ENCODE measurements at regions not wholly inside any gene's neighbourhood (a gene's known extent, or its start where the extent isn't known, plus 50 kb on each side); places are given as distances from the start of the nearest gene placed in this dataset.
A peak's percentile ranks its signal among the peaks of the same experiment; 100 is the strongest.

DNA sequence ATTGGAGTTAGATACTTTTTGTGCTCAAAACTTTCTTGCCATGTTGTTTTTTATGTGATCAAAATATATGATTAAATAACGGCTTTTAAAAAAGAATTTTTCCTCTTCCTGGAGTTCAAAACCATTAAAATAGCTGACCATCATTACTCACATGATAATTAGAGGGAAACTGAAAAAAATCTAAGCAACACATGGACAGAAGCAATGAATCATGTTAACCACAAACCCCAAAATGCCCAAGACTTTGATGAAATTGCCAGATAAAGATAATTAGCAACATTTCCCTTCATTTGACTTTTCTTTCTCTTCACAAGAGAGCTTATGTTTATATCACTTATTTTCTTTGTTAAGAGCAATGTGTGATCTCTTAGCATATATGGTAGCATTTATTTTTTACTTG, 1294.2 kb downstream of the EFNA5 start:
- dilution Hi-C loops (cut with HindIII; ENCODE audit: low sequenced_read_pairs, unreplicated experiment): no loop called here
- POLR2A ChIA-PET (ENCODE audit: unreplicated experiment): no interaction called here

More for the DNA sequence above, 1294.2 kb downstream of the EFNA5 start:
- Histone ChIP-seq H3K9me3 (ENCODE audit: control insufficient read depth, insufficient read depth, low read length) (no peaks in the 10 kb centered on the region), H3K9me1 (ENCODE audit: insufficient read depth, low read length) (no peaks in the 10 kb centered on the region), H3K9ac (ENCODE audit: low read depth, low read length) (no peak overlapping the region), H3K79me1 (ENCODE audit: low read depth in 1 of 2, low read length in 2 of 2) (no peaks in the 10 kb centered on the region), H3K14ac (replicated peaks; ENCODE audit: low read depth, low read length) (no peak overlapping the region), H4K20me1 (ENCODE audit: insufficient read depth, low read length) (no peaks in the 10 kb centered on the region), H2AK9ac (replicated peaks; ENCODE audit: low read depth, low read length, poor library complexity) (no peak overlapping the region), H2BK15ac (ENCODE audit: low read depth, low read length) (no peak overlapping the region), H3K4me2 (ENCODE audit: low read depth, low read length) (no peak overlapping the region), H3K4ac (ENCODE audit: low read depth, low read length) (no peak overlapping the region), H4K8ac (ENCODE audit: low read depth in 2 of 2, low read length in 2 of 2) (no peak overlapping the region), H3K36me3 (ENCODE audit: control insufficient read depth, insufficient read depth, low read length) (no peaks in the 10 kb centered on the region), H3K56ac (ENCODE audit: extremely low read depth, insufficient read depth, low read length) (no peak overlapping the region), H3K18ac (ENCODE audit: low read depth, low read length) (no peak overlapping the region), H2BK5ac (ENCODE audit: low read depth, low read length, poor library complexity, severe bottlenecking) (no peak overlapping the region), H2AK5ac (ENCODE audit: low read depth, low read length) (no peak overlapping the region), H2AFZ (replicated peaks; ENCODE audit: low read length, poor library complexity) (no peak overlapping the region), H2BK20ac (ENCODE audit: low read depth, low read length) (no peak overlapping the region), H4K5ac (ENCODE audit: low read depth, low read length) (no peak overlapping the region), H3K27me3 (ENCODE audit: control insufficient read depth, insufficient read depth, low read length) (no peaks in the 10 kb centered on the region), H2BK120ac (ENCODE audit: low read depth, low read length) (no peak overlapping the region), H3K27ac (ENCODE audit: insufficient read depth, low read length) (no peak overlapping the region), H3K4me1 (ENCODE audit: control insufficient read depth, insufficient read depth, low read length) (no peaks in the 10 kb centered on the region), H4K91ac (ENCODE audit: insufficient read depth, low read depth, low read length) (no peak overlapping the region), H3K23ac (ENCODE audit: low read depth, low read length) (no peak overlapping the region), H3K4me3 (ENCODE audit: insufficient read depth, low read depth, low read length) (no peak overlapping the region)
- in situ Hi-C loops (cut with MboI; ENCODE audit: low sequenced_read_pairs): no loop called here
- DNase-seq (peak; percentile 12), ATAC-seq (ENCODE audit: low read depth) (no peak)
- TF ChIP-seq NFE2L2 (IDR thresholded peaks at IDR 0.05; ENCODE audit: low read depth, low read length) (no peak), RFX5 (IDR thresholded peaks at IDR 0.05; ENCODE audit: low read depth, low read length) (no peak)
- no CpG with 5 or more reads among the region's 1 CpG for WGBS, 2 experiments (ENCODE audit: extremely low coverage in 2 of 2, insufficient read length in 1 of 2)
- intact Hi-C loops (cut with micrococcal nuclease): no loop called here
- BruUV-seq (replicated peaks): no TSS peak
- CTCF ChIA-PET: no interaction called here

Data from IMR-90 (cell line).